PC-3 (cell line): ENCODE measurements at regions not wholly inside any gene's neighbourhood (a gene's known extent, or its start where the extent isn't known, plus 50 kb on each side); places are given as distances from the start of the nearest gene placed in this dataset.

Source experiments
- EZH2phosphoT487 ChIP-seq: fragments of 300-600 bp; sonication (generic); IDR thresholded peaks from 2 replicates; pipeline ENCODE4 v1.6.1; 2018; ENCODE audit warnings: mild to moderate bottlenecking, antibody characterized with exemption, low read length, borderline replicate concordance
- TF ChIP-seq, protein P1 (sequence below): fragments of 300-600 bp; sonication (generic); conservative IDR thresholded peaks from 2 replicates; pipeline ENCODE4 v1.5.1; 2017; ENCODE audit warnings: antibody characterized with exemption, low read depth, mild to moderate bottlenecking, low read length

DNA sequence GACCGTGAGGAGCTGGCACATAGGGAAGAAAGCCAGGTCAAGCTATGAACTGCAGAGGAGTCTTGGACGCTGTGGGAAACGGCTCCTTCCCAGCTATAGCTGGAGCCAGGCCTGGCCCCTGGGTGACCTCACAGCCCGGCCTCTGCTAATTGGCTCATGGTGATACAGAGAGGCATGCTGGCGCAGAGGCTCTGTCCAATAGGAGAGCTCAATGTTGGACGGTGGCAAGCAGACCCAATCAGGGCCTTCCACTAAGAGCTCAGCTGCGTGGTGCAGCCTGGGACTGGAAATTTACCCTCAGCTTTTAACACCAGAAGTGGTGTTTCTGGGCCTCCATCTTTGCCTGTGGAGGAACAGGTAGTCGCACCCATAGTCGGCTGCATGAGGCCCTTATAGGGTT, 64.4 kb upstream of the GRHL3 start:
- TF ChIP-seq, protein P1, sequence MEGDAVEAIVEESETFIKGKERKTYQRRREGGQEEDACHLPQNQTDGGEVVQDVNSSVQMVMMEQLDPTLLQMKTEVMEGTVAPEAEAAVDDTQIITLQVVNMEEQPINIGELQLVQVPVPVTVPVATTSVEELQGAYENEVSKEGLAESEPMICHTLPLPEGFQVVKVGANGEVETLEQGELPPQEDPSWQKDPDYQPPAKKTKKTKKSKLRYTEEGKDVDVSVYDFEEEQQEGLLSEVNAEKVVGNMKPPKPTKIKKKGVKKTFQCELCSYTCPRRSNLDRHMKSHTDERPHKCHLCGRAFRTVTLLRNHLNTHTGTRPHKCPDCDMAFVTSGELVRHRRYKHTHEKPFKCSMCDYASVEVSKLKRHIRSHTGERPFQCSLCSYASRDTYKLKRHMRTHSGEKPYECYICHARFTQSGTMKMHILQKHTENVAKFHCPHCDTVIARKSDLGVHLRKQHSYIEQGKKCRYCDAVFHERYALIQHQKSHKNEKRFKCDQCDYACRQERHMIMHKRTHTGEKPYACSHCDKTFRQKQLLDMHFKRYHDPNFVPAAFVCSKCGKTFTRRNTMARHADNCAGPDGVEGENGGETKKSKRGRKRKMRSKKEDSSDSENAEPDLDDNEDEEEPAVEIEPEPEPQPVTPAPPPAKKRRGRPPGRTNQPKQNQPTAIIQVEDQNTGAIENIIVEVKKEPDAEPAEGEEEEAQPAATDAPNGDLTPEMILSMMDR = no peak
- TF ChIP-seq EZH2phosphoT487 = no peak
